Spleen (tissue), 11 donors: ENCODE measurements at regions not wholly inside any gene's neighbourhood (a gene's known extent, or its start where the extent isn't known, plus 50 kb on each side); places are given as distances from the start of the nearest gene placed in this dataset.

Source experiments
- DNase-seq: peaks from one replicate; pipeline ENCODE4 v3.0.0-alpha.2; 2020
- H3K27ac ChIP-seq, 8 donors: fragments of 200-600 bp; sonication (generic) in 7 of 8; 1 replicate in 4 of 8; 2 replicates in 4 of 8; pipeline versions ENCODE4 v1.5.0 to v1.8.0; 2016 to 2021; ENCODE audit warnings: inconsistent platforms in 4 of 8, mild to moderate bottlenecking in 4 of 8, moderate library complexity in 1 of 8
- H3K27me3 ChIP-seq, 7 donors: fragments of 200-600 bp; sonication (generic) in 6 of 7; replicated peaks in 1 of 7; 1 replicate in 4 of 7; 2 replicates in 3 of 7; pipeline versions ENCODE4 v1.5.0 to v1.8.0; 2016 to 2021; ENCODE audit warnings: inconsistent platforms in 3 of 7, mild to moderate bottlenecking in 1 of 7
- H3K36me3 ChIP-seq, 6 donors: fragments of 200-600 bp; sonication (generic) in 5 of 6; 1 replicate in 4 of 6; 2 replicates in 2 of 6; pipeline versions ENCODE4 v1.5.0 to v1.8.0; 2016 to 2021; ENCODE audit warnings: inconsistent platforms in 2 of 6
- H3K4me1 ChIP-seq, 6 donors: fragments of 200-600 bp; sonication (generic) in 5 of 6; 1 replicate in 3 of 6; 2 replicates in 3 of 6; pipeline versions ENCODE4 v1.5.0 to v1.8.0; 2016 to 2021; ENCODE audit warnings: inconsistent platforms in 3 of 6
- H3K4me3 ChIP-seq, 8 donors: fragments of 200-600 bp; sonication (generic) in 7 of 8; 1 replicate in 4 of 8; 2 replicates in 4 of 8; pipeline versions ENCODE4 v1.5.0 to v1.8.0; 2016 to 2021; ENCODE audit warnings: inconsistent platforms in 4 of 8, mild to moderate bottlenecking in 4 of 8, moderate library complexity in 2 of 8
- H3K9me3 ChIP-seq, 8 donors: fragments of 200-600 bp; sonication (generic) in 7 of 8; 1 replicate in 4 of 8; 2 replicates in 4 of 8; pipeline versions ENCODE4 v1.5.0 to v1.8.0; 2016 to 2021; ENCODE audit warnings: inconsistent platforms in 4 of 8
- CTCF ChIP-seq, 11 experiments: fragments of 200-600 bp in 7 of 11; fragments of 450-650 bp in 4 of 11; sonication (generic) in 4 of 11; IDR thresholded peaks in 8 of 11; conservative IDR thresholded peaks in 3 of 11; 1 replicate in 7 of 11; 2 replicates in 4 of 11; pipeline versions ENCODE4 v1.4.0 to v1.8.0; 2016 to 2021; ENCODE audit warnings: antibody characterized with exemption in 11 of 11, inconsistent platforms in 4 of 11, mild to moderate bottlenecking in 1 of 11
- POLR2A ChIP-seq, 3 donors: fragments of 450-650 bp; IDR thresholded peaks; one replicate each; pipeline ENCODE4 v1.5.1; 2017; ENCODE audit warnings: antibody characterized with exemption in 3 of 3, mild to moderate bottlenecking in 1 of 3
- POLR2AphosphoS5 ChIP-seq, 3 donors: sonication (generic); formaldehyde crosslinking; IDR thresholded peaks; one replicate each; pipeline ENCODE4 v1.5.1; 2017; ENCODE audit warnings: antibody characterized with exemption in 3 of 3
- WGBS, 5 donors: extraction: QIAGEN DNeasy Blood & Tissue Kit in 3 of 5; methylation state at CpG; one replicate each; pipeline versions ENCODE4 v1.1.5 to v1.1.7; 2013 to 2018; 5-methylcytosine and 5-hydroxymethylcytosine counted together
- intact Hi-C: fragments of 100-400 bp; cut with DNase I; formaldehyde crosslinking; loops from one replicate; pipeline ENCODE4 v1.15.0; 2023; ENCODE audit warnings: low total_unique reads
- donor health status: healthy with polysubstance abuse.
- donor health status: DM: no; HTN: no; CAD: no; lungs with moderate emphysema.
- donor health status: DM: no; HTN: no; CAD: no.
- donor health status: Bipolar disorder and iron deficiency.
- donor health status: healthy.
- donor health status: DM: no; HTN: no; CAD: no.
- donor health status: DM: yes; HTN: yes; CAD: no.

GRCh38 chr17:74088934-74089329 is 114.5 kb upstream of the RPL38 start:
- H3K4me1 ChIP-seq: no peaks in the 10 kb centered on the region
- 66 to 82% (median 70%) methylated on average over 5 of the region's 5 CpGs for WGBS, 5 donors
- TF ChIP-seq POLR2AphosphoS5 (IDR thresholded peaks at IDR 0.05) (no peak), POLR2A (IDR thresholded peaks at IDR 0.05) (no peak), CTCF (IDR thresholded peaks at IDR 0.05 in 8 of 11, conservative IDR thresholded peaks at IDR 0.05 in 3 of 11) (no peak)
- peaks cover 0 to 28% (median 3%) of the 10 kb centered on the region in 7 donors for H3K27me3 ChIP-seq
- no peak for DNase-seq
- no peak overlapping the region for H3K27ac ChIP-seq
- intact Hi-C loops: no loop called here
- H3K4me3 ChIP-seq: no peak overlapping the region
- peaks cover 0 to 35% (median 13%) of the 10 kb centered on the region in 8 donors for H3K9me3 ChIP-seq
- H3K36me3 ChIP-seq: no peaks in the 10 kb centered on the region

GRCh38 chr17:74089380-74089779 is 114.1 kb upstream of the RPL38 start:
- DNase-seq: no peak
- no peak for TF ChIP-seq CTCF (IDR thresholded peaks at IDR 0.05 in 8 of 11, conservative IDR thresholded peaks at IDR 0.05 in 3 of 11)
- TF ChIP-seq POLR2AphosphoS5 (IDR thresholded peaks at IDR 0.05): no peak
- no peak for TF ChIP-seq POLR2A (IDR thresholded peaks at IDR 0.05)
- Histone ChIP-seq H3K9me3 (peaks cover 0 to 35% (median 13%) of the 10 kb centered on the region in 8 donors), H3K27ac (no peak overlapping the region), H3K4me1 (no peaks in the 10 kb centered on the region), H3K4me3 (no peak overlapping the region), H3K27me3 (peaks cover 0 to 28% (median 3%) of the 10 kb centered on the region in 7 donors), H3K36me3 (no peaks in the 10 kb centered on the region)
- 48 to 78% (median 65%) methylated on average over 3 of the region's 3 CpGs for WGBS, 5 donors
- intact Hi-C loops: no loop called here

GRCh38 chr17:74089869-74090464 is 113.5 kb upstream of the RPL38 start:
- no peaks in the 10 kb centered on the region for H3K4me1 ChIP-seq
- DNase-seq: no peak
- no peak overlapping the region for H3K27ac ChIP-seq
- H3K27me3 ChIP-seq: peaks cover 0 to 28% (median 3%) of the 10 kb centered on the region in 7 donors
- H3K4me3 ChIP-seq: no peak overlapping the region
- no peaks in the 10 kb centered on the region for H3K36me3 ChIP-seq
- H3K9me3 ChIP-seq: peaks cover 0 to 31% (median 13%) of the 10 kb centered on the region in 8 donors
- TF ChIP-seq POLR2A (IDR thresholded peaks at IDR 0.05) (no peak), CTCF (IDR thresholded peaks at IDR 0.05 in 8 of 11, conservative IDR thresholded peaks at IDR 0.05 in 3 of 11) (peak in 7 of 11 experiments; percentile 41 to 70 (median 59))
- WGBS, 5 donors: 34 to 50% (median 39%) methylated on average over 4 of the region's 4 CpGs
- intact Hi-C loops: no loop called here

- intact Hi-C loops: no loop called here
- no peak for DNase-seq
- Histone ChIP-seq H3K27ac (no peak overlapping the region), H3K27me3 (peaks cover 0 to 14% (median 0%) of the 10 kb centered on the region in 7 donors), H3K36me3 (no peaks in the 10 kb centered on the region), H3K4me3 (no peak overlapping the region), H3K4me1 (no peaks in the 10 kb centered on the region), H3K9me3 (peaks cover 0 to 21% (median 6%) of the 10 kb centered on the region in 8 donors)
- TF ChIP-seq POLR2AphosphoS5 (IDR thresholded peaks at IDR 0.05) (no peak), CTCF (IDR thresholded peaks at IDR 0.05 in 8 of 11, conservative IDR thresholded peaks at IDR 0.05 in 3 of 11) (no peak), POLR2A (IDR thresholded peaks at IDR 0.05) (no peak)
Observed at GRCh38 chr17:74094651-74095050, 108.8 kb upstream of the RPL38 start.
